GM21367 (cell line): ENCODE measurements at regions not wholly inside any gene's neighbourhood (a gene's known extent, or its start where the extent isn't known, plus 50 kb on each side); places are given as distances from the start of the nearest gene placed in this dataset.

ENCODE experiments used
- ATAC-seq: cut with Tn5 transposase; IDR thresholded peaks from one replicate; pipeline ENCODE4 v1.9.1; 2021; ENCODE audit not compliant: unreplicated experiment

- ATAC-seq, result no peak
These were observed 772.4 kb upstream of the FBXO33 start for GRCh38 chr14:40204441-40205175.

- no peak for ATAC-seq
These were observed 766.9 kb upstream of the FBXO33 start for GRCh38 chr14:40199101-40199500.

DNA sequence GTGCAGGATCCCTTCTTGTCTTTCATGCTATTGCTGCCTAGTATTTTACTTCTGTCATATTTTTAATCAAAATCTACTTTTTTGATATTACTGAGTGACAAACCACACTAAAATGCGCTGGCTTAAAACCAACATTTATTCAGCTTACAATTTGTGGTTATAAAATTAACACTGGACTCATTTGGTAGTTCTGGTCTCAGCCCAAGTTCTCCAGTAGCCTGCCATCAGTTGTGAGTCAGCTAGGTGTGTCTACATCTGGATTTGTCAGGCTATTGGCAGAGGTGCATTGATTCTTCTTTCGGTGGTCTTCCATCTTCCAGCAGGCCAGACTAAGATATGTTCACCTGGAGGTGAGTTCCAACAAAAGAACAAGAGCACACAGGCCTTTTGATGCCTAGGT, 765.1 kb upstream of the FBXO33 start:
- no peak for ATAC-seq

DNA sequence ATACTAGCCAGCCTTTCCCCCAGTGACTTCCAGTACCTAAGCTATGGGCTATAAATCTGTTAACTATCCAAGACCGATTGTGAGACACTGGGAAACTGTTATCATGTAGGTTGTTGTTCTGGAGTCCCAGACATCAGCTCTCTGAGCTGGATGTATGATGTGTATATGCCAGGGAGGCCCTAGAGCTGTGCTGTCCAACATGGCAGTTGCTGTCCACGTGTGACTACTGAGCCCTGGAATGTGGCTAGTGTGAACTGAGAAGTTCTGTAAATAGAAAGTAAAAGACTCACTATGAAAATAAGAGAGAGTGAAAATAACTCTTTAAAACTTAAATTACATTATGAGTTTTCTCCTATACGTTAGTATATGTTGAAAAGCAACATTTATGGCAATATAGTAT, 755.8 kb upstream of the FBXO33 start:
- ATAC-seq, result no peak

- no peak for ATAC-seq
These were observed 731.9 kb upstream of the FBXO33 start for GRCh38 chr14:40164083-40164482.

DNA sequence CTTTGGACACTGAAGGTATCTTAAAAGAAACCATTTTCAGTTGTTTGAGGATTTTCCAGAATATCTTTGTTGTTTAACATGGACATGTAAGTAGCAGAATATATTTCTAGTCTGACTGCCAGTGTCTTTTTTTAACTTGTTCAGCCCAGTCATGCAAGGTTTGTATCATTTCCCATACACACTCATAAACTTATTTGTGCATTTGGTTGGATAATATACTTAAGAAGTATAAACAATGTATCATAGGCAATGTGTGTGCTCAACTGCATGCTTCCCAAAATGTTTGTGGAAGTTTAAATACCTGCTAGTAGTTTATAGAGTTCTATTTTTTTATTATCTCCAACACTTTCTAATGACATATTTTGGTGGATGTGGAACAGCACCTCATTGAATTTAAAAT, 707.4 kb upstream of the FBXO33 start:
- ATAC-seq, result no peak

DNA sequence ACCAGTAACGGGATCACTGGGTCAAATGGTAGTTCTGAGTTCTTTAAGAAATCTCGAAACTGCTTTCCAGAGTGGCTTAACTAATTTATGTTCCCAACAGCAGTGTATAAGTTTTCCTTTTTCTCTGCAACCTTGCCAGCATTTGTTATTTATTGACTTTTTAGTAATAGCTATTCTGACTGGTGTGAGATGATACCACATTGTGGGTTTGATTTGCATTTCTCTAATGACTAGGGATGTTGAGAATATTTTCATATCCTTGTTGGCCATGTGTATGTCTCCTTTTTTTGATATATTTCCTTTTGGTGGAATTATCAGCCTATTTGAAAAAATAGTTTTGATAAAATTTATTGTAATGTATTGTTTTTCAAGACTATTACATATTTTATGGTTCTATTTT, 701.2 kb upstream of the FBXO33 start:
- ATAC-seq, result no peak

GRCh38 chr14:40129159-40129558, 696.9 kb upstream of the FBXO33 start:
- no peak for ATAC-seq

GRCh38 chr14:40123816-40124215, 691.6 kb upstream of the FBXO33 start:
- ATAC-seq, result no peak

DNA sequence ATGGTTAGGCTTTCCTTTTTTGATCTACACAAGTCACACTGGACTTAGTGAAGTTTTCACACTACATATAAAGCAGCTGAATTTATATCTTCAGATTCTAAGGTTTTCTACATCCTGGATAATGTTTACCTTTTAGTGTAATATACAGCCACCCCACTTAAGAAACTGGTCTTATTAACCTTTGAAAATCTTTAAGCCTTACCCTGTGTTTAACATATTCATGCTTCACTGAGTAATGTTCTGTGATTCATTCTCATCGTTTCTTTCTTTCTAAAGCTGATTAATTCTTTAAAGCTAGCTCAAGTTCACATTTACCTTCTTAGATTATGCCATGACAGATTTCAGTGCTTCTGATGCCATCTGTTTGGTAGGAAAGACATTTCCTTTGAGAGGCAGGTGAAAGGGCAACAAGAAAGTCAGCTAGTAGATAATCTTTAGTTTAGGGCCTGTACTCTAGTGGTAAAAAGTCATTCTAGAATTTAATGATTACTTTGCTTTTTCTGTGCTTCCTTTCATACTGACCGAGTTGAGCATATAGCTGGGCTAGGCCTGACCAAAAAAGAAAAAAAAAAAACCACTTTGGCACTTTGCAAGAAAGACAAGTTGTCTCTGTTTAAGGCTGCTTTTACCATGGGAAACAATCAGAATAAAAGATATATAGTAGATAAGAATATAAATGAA, 690.9 kb upstream of the FBXO33 start:
- ATAC-seq, result no peak

- no peak for ATAC-seq
These were observed 687.5 kb upstream of the FBXO33 start for GRCh38 chr14:40119765-40120164.

GRCh38 chr14:40119321-40119720, 687.1 kb upstream of the FBXO33 start:
- ATAC-seq, result no peak

DNA sequence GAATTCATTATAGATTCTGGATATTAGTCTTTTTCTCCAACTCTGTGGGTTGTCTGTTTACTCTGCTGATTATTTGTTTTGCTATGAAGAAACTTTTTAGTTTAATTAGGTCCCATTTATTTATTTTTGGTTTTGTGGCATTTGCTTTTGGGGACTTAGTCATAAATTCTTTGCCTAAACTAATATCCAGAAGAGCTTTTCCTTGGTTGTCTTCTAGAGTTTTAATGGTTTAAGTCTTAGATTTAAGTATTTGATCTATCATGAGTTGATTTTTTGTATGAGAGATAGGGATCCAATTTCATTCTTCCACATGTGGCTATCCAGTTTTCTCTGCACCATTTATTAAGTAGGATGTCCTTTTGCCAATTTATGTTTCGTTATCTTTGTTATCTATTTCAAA, 683.4 kb upstream of the FBXO33 start:
- ATAC-seq, result no peak

- no peak for ATAC-seq
These were observed 681.4 kb upstream of the FBXO33 start for GRCh38 chr14:40113671-40114070.

- ATAC-seq, result no peak
These were observed 668.4 kb upstream of the FBXO33 start for GRCh38 chr14:40100544-40101196.

GRCh38 chr14:40099316-40099715, 667.1 kb upstream of the FBXO33 start:
- no peak for ATAC-seq

GRCh38 chr14:40098468-40098867, 666.2 kb upstream of the FBXO33 start:
- ATAC-seq, result no peak

GRCh38 chr14:40096968-40097367, 664.7 kb upstream of the FBXO33 start:
- no peak for ATAC-seq

- no peak for ATAC-seq
These were observed 661.6 kb upstream of the FBXO33 start for GRCh38 chr14:40093800-40094199.

DNA sequence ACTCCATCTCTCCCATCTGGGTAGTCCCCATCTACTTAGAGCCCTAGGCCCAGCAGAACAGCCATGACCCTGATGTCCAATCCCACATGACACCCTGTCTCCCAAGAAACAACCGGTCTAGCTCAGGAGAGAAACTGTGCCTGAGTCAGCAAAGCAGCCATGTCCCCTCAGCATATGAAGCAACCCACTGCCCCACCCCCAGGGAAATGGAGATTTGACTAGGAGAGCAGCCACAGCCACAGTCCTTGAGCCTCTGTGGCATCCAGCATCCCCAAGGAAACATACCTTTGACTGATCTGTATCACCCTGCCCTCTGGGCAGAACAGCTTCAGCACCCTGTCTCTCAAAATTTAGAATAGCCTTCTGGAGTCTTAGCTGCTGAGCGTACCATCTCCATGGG, 641.9 kb upstream of the FBXO33 start:
- ATAC-seq, result no peak

- no peak for ATAC-seq
These were observed 639.9 kb upstream of the FBXO33 start for GRCh38 chr14:40072175-40072574.
